GM12891 (cell line): ENCODE measurements at regions not wholly inside any gene's neighbourhood (a gene's known extent, or its start where the extent isn't known, plus 50 kb on each side); places are given as distances from the start of the nearest gene placed in this dataset.

Experiments
- PAX5 ChIP-seq: IDR thresholded peaks from 2 replicates; pipeline ENCODE4 v1.6.1; 2011; ENCODE audit warnings: low read length, moderate library complexity, mild to moderate bottlenecking; ENCODE audit not compliant: insufficient read depth, severe bottlenecking
- POLR2A ChIP-seq: IDR thresholded peaks from 2 replicates; pipeline ENCODE4 v1.6.1; 2011; ENCODE audit warnings: low read depth, low read length, control low read depth
- POLR2AphosphoS5 ChIP-seq: IDR thresholded peaks from 2 replicates; pipeline ENCODE4 v1.6.1; 2011; ENCODE audit warnings: low read depth, low read length, control low read depth
- SPI1 ChIP-seq: IDR thresholded peaks from 2 replicates; pipeline ENCODE4 v1.6.1; 2011; ENCODE audit warnings: low read depth, low read length, control low read depth
- TAF1 ChIP-seq: IDR thresholded peaks from 2 replicates; pipeline ENCODE4 v1.6.1; 2011; ENCODE audit warnings: low read depth, low read length, control low read depth

GRCh38 chr6:92634561-92634960, 784.8 kb downstream of the EPHA7 start:
- TF ChIP-seq POLR2A, result no peak
- no peak for TF ChIP-seq TAF1
- no peak for TF ChIP-seq POLR2AphosphoS5
- no peak for TF ChIP-seq SPI1
- no peak for TF ChIP-seq PAX5
